ENCODE measurements at regions not wholly inside any gene's neighbourhood (a gene's known extent, or its start where the extent isn't known, plus 50 kb on each side); places are given as distances from the start of the nearest gene placed in this dataset.

DNA sequence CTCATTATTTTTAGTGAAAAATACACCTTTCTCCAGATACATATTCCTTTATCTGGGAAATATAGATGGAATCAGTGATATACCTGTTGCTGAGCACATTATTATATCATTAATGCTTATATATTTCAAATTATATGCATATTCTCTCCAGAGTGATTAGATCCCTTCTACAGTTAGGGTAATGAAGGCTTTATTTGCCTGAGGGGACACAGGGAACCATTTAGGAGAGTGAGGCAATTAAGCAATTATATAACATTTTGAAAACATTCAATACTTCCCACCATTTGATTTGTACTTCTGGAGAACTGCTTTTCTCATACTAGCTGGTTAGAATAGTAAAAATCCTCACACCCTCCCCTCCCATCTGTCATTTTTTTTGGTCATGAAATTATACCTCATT is 212.8 kb upstream of the NOVA1 start:
- TF ChIP-seq POLR2A (IDR thresholded peaks at IDR 0.05): no peak
- TF ChIP-seq, protein P1, sequence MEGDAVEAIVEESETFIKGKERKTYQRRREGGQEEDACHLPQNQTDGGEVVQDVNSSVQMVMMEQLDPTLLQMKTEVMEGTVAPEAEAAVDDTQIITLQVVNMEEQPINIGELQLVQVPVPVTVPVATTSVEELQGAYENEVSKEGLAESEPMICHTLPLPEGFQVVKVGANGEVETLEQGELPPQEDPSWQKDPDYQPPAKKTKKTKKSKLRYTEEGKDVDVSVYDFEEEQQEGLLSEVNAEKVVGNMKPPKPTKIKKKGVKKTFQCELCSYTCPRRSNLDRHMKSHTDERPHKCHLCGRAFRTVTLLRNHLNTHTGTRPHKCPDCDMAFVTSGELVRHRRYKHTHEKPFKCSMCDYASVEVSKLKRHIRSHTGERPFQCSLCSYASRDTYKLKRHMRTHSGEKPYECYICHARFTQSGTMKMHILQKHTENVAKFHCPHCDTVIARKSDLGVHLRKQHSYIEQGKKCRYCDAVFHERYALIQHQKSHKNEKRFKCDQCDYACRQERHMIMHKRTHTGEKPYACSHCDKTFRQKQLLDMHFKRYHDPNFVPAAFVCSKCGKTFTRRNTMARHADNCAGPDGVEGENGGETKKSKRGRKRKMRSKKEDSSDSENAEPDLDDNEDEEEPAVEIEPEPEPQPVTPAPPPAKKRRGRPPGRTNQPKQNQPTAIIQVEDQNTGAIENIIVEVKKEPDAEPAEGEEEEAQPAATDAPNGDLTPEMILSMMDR (IDR thresholded peaks at IDR 0.05): no peak
